Stomach (tissue), 8 donors: ENCODE measurements at regions not wholly inside any gene's neighbourhood (a gene's known extent, or its start where the extent isn't known, plus 50 kb on each side); places are given as distances from the start of the nearest gene placed in this dataset.

Source experiments
- DNase-seq, 2 donors: peaks; one replicate each; pipeline versions ENCODE4 v3.0.0 to v3.0.0-alpha.2; 2013 to 2019
- H3K27ac ChIP-seq, 5 donors: fragments of 200-600 bp in 4 of 5; sonication (generic) in 4 of 5; one replicate each; pipeline ENCODE4 v1.5.1; 2013 to 2019; ENCODE audit warnings: mild to moderate bottlenecking in 1 of 5, moderate library complexity in 1 of 5
- H3K27me3 ChIP-seq, 3 donors: fragments of 200-600 bp; sonication (generic); one replicate each; pipeline ENCODE4 v1.5.1; 2017 to 2019; ENCODE audit warnings: mixed run types in 1 of 3
- H3K36me3 ChIP-seq, 4 donors: fragments of 200-600 bp; sonication (generic); 1 replicate in 3 of 4; 2 replicates in 1 of 4; pipeline ENCODE4 v1.5.1; 2016 to 2019
- H3K4me1 ChIP-seq, 4 donors: fragments of 200-600 bp; sonication (generic); one replicate each; pipeline ENCODE4 v1.5.1; 2016 to 2019
- H3K4me3 ChIP-seq, 4 donors: fragments of 200-600 bp; sonication (generic) in 3 of 4; one replicate each; pipeline ENCODE4 v1.5.1; 2016 to 2019; ENCODE audit warnings: mild to moderate bottlenecking in 1 of 4
- H3K9me3 ChIP-seq, 4 donors: fragments of 200-600 bp; sonication (generic); one replicate each; pipeline ENCODE4 v1.5.1; 2016 to 2019
- EP300 ChIP-seq: sonication (generic); formaldehyde crosslinking; IDR thresholded peaks from one replicate; pipeline ENCODE4 v1.6.1; 2017; ENCODE audit warnings: antibody characterized with exemption
- POLR2A ChIP-seq, 4 donors: fragments of 450-650 bp; IDR thresholded peaks; one replicate each; pipeline ENCODE4 v1.6.1; 2016; ENCODE audit warnings: antibody characterized with exemption in 4 of 4, control low read depth in 2 of 4, mild to moderate bottlenecking in 1 of 4, moderate library complexity in 1 of 4
- POLR2AphosphoS5 ChIP-seq, 3 donors: sonication (generic); formaldehyde crosslinking; IDR thresholded peaks; one replicate each; pipeline ENCODE4 v1.6.1; 2016; ENCODE audit warnings: antibody characterized with exemption in 3 of 3
- WGBS, 5 donors: extraction: QIAGEN DNeasy Blood & Tissue Kit in 3 of 5; methylation state at CpG; one replicate each; pipeline versions ENCODE4 v1.1.5 to v1.1.7; 2013 to 2018; 5-methylcytosine and 5-hydroxymethylcytosine counted together
- intact Hi-C: fragments of 100-400 bp; cut with DNase I; formaldehyde crosslinking; loops from one replicate; pipeline ENCODE4 v1.15.1; 2023; ENCODE audit warnings: low total_unique reads
- TF ChIP-seq, protein P1 (sequence below), 7 experiments: fragments of 450-650 bp in 4 of 7; fragments of 200-600 bp in 3 of 7; sonication (generic) in 3 of 7; IDR thresholded peaks; one replicate each; pipeline ENCODE4 v1.5.1; 2016 to 2019; ENCODE audit warnings: antibody characterized with exemption in 7 of 7, control low read depth in 2 of 7, mild to moderate bottlenecking in 1 of 7
- donor health status: healthy with polysubstance abuse.
- donor health status: Bipolar disorder and iron deficiency.
- donor health status: healthy.

DNA sequence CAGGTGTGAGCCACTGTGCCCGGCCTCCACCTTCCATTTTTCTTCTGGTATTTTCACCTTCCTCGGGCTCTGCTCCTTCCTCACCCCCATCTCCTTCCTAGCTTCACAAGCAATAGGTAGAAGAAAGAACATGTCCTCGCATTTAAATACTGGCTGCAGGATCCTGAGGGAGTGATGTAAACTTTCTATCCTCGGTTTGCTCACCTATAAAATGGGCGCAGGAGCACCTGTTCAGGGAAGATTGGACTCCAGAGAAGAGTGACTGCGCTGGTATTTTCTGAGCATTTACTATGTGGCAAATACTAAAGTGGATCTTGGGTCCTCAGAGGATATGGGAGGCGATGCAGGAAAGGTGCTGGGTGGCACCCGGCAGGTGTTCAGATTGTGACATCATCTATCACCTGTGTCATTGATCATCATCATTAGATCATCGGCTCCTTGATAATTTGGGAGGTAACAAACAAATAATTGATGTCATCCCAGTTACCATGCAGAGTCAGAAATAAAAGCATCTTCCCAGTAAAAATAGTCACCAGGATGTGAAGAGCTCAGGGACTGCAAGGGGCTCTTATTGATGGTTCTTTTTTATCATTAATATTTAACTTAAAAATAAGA is 72.8 kb downstream of the FOXL1 start:
- no peak overlapping the region for H3K4me3 ChIP-seq

DNA sequence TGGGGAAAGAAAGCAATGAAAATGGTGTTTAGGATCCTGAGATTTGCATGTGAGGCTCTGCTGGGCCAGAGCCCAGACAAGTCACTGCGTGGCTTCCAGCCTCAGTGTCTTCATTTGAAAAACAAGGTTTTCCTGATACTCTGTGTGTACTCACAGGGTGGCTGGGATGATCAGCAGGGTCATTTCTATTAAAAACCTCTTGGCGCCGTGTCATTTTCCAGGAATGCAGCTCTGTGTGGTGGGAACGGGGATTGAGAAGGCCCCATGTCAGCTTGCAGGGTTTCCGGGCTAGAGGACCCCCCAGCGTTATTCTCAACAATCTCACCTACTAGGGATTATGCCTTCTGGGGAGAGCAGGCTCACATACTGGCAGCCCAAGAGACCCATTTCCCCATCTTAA is 73.5 kb downstream of the FOXL1 start:
- no peak overlapping the region for H3K4me3 ChIP-seq
- H3K36me3 ChIP-seq: no peaks in the 10 kb centered on the region
- H3K9me3 ChIP-seq: peaks cover 0 to 14% (median 10%) of the 10 kb centered on the region in 4 donors
- TF ChIP-seq POLR2AphosphoS5 (IDR thresholded peaks at IDR 0.05): no peak
- 66 to 80% (median 73%) methylated on average over 6 of the region's 6 CpGs for WGBS, 5 donors
- H3K27me3 ChIP-seq: peaks cover 0 to 37% (median 8%) of the 10 kb centered on the region in 3 donors
- no peaks in the 10 kb centered on the region for H3K4me1 ChIP-seq
- DNase-seq: no peak
- H3K27ac ChIP-seq: no peak overlapping the region
- intact Hi-C loops: no loop called here

More for the DNA sequence above, 72.8 kb downstream of the FOXL1 start:
- TF ChIP-seq EP300: no peak
- TF ChIP-seq, protein P1, sequence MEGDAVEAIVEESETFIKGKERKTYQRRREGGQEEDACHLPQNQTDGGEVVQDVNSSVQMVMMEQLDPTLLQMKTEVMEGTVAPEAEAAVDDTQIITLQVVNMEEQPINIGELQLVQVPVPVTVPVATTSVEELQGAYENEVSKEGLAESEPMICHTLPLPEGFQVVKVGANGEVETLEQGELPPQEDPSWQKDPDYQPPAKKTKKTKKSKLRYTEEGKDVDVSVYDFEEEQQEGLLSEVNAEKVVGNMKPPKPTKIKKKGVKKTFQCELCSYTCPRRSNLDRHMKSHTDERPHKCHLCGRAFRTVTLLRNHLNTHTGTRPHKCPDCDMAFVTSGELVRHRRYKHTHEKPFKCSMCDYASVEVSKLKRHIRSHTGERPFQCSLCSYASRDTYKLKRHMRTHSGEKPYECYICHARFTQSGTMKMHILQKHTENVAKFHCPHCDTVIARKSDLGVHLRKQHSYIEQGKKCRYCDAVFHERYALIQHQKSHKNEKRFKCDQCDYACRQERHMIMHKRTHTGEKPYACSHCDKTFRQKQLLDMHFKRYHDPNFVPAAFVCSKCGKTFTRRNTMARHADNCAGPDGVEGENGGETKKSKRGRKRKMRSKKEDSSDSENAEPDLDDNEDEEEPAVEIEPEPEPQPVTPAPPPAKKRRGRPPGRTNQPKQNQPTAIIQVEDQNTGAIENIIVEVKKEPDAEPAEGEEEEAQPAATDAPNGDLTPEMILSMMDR (IDR thresholded peaks at IDR 0.05): no peak
- TF ChIP-seq POLR2AphosphoS5 (IDR thresholded peaks at IDR 0.05): no peak
- no peak for TF ChIP-seq POLR2A (IDR thresholded peaks at IDR 0.05)
- Histone ChIP-seq H3K27ac (no peak overlapping the region), H3K9me3 (peaks cover 0 to 17% (median 10%) of the 10 kb centered on the region in 4 donors), H3K27me3 (peaks cover 0 to 44% (median 8%) of the 10 kb centered on the region in 3 donors), H3K36me3 (no peaks in the 10 kb centered on the region), H3K4me1 (no peaks in the 10 kb centered on the region)
- WGBS, 5 donors: 90 to 92% (median 91%) methylated on average over 9 of the region's 9 CpGs
- intact Hi-C loops: no loop called here
- DNase-seq: no peak

DNA sequence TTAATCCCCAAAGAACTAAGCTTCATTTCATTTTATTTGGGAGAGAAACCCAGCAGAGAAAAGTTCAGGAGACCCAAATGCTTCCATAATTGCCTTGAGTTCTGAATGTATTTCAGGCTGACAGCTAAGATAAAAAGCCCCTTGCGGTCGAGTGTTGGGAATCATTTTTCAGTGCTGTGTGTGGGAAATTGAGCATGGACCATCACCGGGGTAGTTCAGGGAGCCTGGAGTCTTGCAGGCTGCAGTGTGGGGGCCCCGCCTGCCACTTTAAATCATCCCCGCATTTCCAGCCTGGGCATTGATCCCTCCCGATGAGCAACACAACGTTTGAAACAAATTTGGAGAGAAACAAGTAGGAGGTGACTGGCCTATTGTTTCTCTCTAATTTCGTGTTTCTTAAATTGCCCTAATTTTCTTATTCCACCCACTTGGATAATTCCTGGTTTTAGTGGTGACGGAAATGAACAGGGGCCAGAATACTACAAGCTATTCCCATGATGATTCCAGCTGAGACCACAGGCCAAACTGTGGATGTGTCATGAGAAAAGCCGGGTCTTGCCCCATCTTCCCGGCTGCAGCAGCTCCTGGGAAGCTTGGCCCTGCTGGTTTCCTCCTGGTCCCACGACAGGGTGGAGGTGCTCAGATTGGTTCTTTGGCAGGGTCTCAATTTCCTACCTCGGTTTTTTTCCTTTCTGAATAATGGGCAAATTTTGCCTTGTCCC is 75.1 kb downstream of the FOXL1 start:
- intact Hi-C loops: no loop called here
- 73 to 79% (median 75%) methylated on average over 13 of the region's 13 CpGs for WGBS, 5 donors
- Histone ChIP-seq H3K4me3 (no peak overlapping the region), H3K27me3 (peaks cover 0 to 41% (median 6%) of the 10 kb centered on the region in 3 donors), H3K27ac (no peak overlapping the region), H3K9me3 (no peaks in the 10 kb centered on the region), H3K4me1 (no peaks in the 10 kb centered on the region), H3K36me3 (no peaks in the 10 kb centered on the region)
- DNase-seq: no peak
- TF ChIP-seq POLR2AphosphoS5 (IDR thresholded peaks at IDR 0.05): no peak
- TF ChIP-seq, protein P1 (IDR thresholded peaks at IDR 0.05): no peak
- TF ChIP-seq EP300: no peak
- TF ChIP-seq POLR2A (IDR thresholded peaks at IDR 0.05): no peak

DNA sequence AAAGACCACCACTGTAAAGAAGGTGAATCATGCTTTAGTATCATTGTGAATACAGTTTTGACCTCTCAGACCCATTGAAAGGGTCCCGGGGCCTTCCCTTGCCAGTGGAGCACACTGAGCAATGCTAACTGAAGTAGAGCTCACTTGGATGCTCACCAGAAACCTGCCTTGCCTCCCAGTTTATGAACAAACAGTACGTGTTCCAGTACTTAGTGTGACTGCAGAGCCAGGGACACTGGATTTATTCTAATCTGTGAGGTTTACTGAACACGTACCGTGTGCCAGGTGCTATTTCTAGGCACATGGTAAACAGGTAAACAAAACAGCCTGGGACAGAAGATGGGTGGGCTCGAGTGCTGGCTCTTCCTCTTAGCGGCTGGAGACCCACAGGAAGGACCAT is 79.6 kb downstream of the FOXL1 start:
- H3K4me1 ChIP-seq: no peaks in the 10 kb centered on the region
- H3K9me3 ChIP-seq: peaks cover 0 to 6% (median 0%) of the 10 kb centered on the region in 4 donors
- WGBS, 5 donors: 59 to 76% (median 68%) methylated on average over 6 of the region's 6 CpGs
- intact Hi-C loops: no loop called here
- DNase-seq: no peak
- peaks cover 0 to 57% (median 14%) of the 10 kb centered on the region in 3 donors for H3K27me3 ChIP-seq
- no peak for TF ChIP-seq POLR2AphosphoS5 (IDR thresholded peaks at IDR 0.05)
- TF ChIP-seq EP300: no peak
- TF ChIP-seq POLR2A (IDR thresholded peaks at IDR 0.05): no peak
- TF ChIP-seq, protein P1 (IDR thresholded peaks at IDR 0.05): no peak
- no peaks in the 10 kb centered on the region for H3K36me3 ChIP-seq
- H3K4me3 ChIP-seq: no peak overlapping the region
- H3K27ac ChIP-seq: no peak overlapping the region

DNA sequence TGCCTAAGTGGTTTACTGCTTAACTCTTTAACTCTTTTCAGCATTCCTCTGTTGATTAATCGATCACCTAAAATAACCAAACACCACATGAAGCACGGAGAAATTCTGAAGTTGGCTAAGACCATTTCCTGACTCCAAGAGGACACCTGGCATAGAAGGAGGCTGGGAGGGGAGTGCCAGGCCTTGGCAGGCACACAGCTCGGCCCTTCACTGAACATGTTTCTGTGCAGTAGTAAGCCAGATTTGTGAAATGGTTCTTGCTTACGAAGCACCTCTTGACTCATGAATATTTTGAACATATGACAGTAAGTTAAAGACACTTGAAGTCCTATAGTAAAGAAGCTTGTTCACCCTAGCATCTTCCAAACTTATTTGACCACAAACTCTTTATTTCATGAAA is 82.3 kb downstream of the FOXL1 start:
- 87 to 91% (median 90%) methylated on average over 4 of the region's 4 CpGs for WGBS, 5 donors
- TF ChIP-seq POLR2A (IDR thresholded peaks at IDR 0.05) (no peak), EP300 (no peak), POLR2AphosphoS5 (IDR thresholded peaks at IDR 0.05) (no peak)
- TF ChIP-seq, protein P1 (IDR thresholded peaks at IDR 0.05): no peak

More for the DNA sequence above, 82.3 kb downstream of the FOXL1 start:
- no peak for DNase-seq
- no peaks in the 10 kb centered on the region for H3K36me3 ChIP-seq
- peaks cover 0 to 11% (median 0%) of the 10 kb centered on the region in 4 donors for H3K9me3 ChIP-seq
- peaks cover 0 to 66% (median 14%) of the 10 kb centered on the region in 3 donors for H3K27me3 ChIP-seq
- no peak overlapping the region for H3K4me3 ChIP-seq
- peaks cover 0 to 20% (median 4%) of the 10 kb centered on the region in 4 donors for H3K4me1 ChIP-seq
- intact Hi-C loops: no loop called here
- no peak overlapping the region for H3K27ac ChIP-seq
